ENCODE measurements at regions not wholly inside any gene's neighbourhood (a gene's known extent, or its start where the extent isn't known, plus 50 kb on each side); places are given as distances from the start of the nearest gene placed in this dataset.
"Not testable (repeated sequence)": the region's sequence is repeated elsewhere in the genome, so short reads cannot be mapped to it uniquely, and the experiment has no call there.

GRCh38 chr6:137545073-137545472, 50.9 kb upstream of the OLIG3 start:
- DNase-seq (ENCODE audit: low read depth in 4 of 4, low spot score in 2 of 4): no peak

GRCh38 chr6:137547186-137547585, 53.0 kb upstream of the OLIG3 start:
- no peak for DNase-seq (ENCODE audit: low read depth in 4 of 4, low spot score in 2 of 4)

GRCh38 chr6:137547601-137548000, 53.4 kb upstream of the OLIG3 start:
- no peak for DNase-seq (ENCODE audit: low read depth in 4 of 4, low spot score in 2 of 4)

GRCh38 chr6:137549106-137549505, 54.9 kb upstream of the OLIG3 start:
- DNase-seq (ENCODE audit: low read depth in 4 of 4, low spot score in 2 of 4): no peak

- DNase-seq (ENCODE audit: low read depth in 4 of 4, low spot score in 2 of 4): no peak
Measured at GRCh38 chr6:137550535-137550934, 56.3 kb upstream of the OLIG3 start.

GRCh38 chr6:137552146-137552545, 58.0 kb upstream of the OLIG3 start:
- DNase-seq (ENCODE audit: low read depth in 4 of 4, low spot score in 2 of 4): no peak

- DNase-seq (ENCODE audit: low read depth in 4 of 4, low spot score in 2 of 4): no peak
Measured at GRCh38 chr6:137552809-137553208, 58.6 kb upstream of the OLIG3 start.

- DNase-seq (ENCODE audit: low read depth in 4 of 4, low spot score in 2 of 4): not testable (repeated sequence)
Measured at GRCh38 chr6:137559521-137560183, 65.5 kb upstream of the OLIG3 start.

GRCh38 chr6:137560184-137560563, 66.0 kb upstream of the OLIG3 start:
- DNase-seq (ENCODE audit: low read depth in 4 of 4, low spot score in 2 of 4): no peak

GRCh38 chr6:137568067-137568466, 73.9 kb upstream of the OLIG3 start:
- no peak for DNase-seq (ENCODE audit: low read depth in 4 of 4, low spot score in 2 of 4)

GRCh38 chr6:137570393-137570792, 76.2 kb upstream of the OLIG3 start:
- no peak for DNase-seq (ENCODE audit: low read depth in 4 of 4, low spot score in 2 of 4)

- no peak for DNase-seq (ENCODE audit: low read depth in 4 of 4, low spot score in 2 of 4)
Measured at GRCh38 chr6:137571854-137572253, 77.7 kb upstream of the OLIG3 start.

- DNase-seq (ENCODE audit: low read depth in 4 of 4, low spot score in 2 of 4): no peak
Measured at GRCh38 chr6:137573739-137574138, 79.5 kb upstream of the OLIG3 start.

- no peak for DNase-seq (ENCODE audit: low read depth in 4 of 4, low spot score in 2 of 4)
Measured at GRCh38 chr6:137579612-137580011, 85.4 kb upstream of the OLIG3 start.

- no peak for DNase-seq (ENCODE audit: low read depth in 4 of 4, low spot score in 2 of 4)
Measured at GRCh38 chr6:137581019-137581707, 87.0 kb upstream of the OLIG3 start.

- not testable (repeated sequence) for DNase-seq (ENCODE audit: low read depth in 4 of 4, low spot score in 2 of 4)
Measured at GRCh38 chr6:137583519-137583918, 89.3 kb upstream of the OLIG3 start.

- no peak for DNase-seq (ENCODE audit: low read depth in 4 of 4, low spot score in 2 of 4)
Measured at GRCh38 chr6:137588472-137588871, 94.3 kb upstream of the OLIG3 start.

GRCh38 chr6:137589067-137589848, 95.1 kb upstream of the OLIG3 start:
- no peak for DNase-seq (ENCODE audit: low read depth in 4 of 4, low spot score in 2 of 4)

GRCh38 chr6:137590684-137591083, 96.5 kb upstream of the OLIG3 start:
- DNase-seq (ENCODE audit: low read depth in 4 of 4, low spot score in 2 of 4): no peak

- no peak for DNase-seq (ENCODE audit: low read depth in 4 of 4, low spot score in 2 of 4)
Measured at GRCh38 chr6:137601471-137601870, 107.3 kb upstream of the OLIG3 start.

GRCh38 chr6:137602313-137603197, 108.4 kb upstream of the OLIG3 start:
- DNase-seq (ENCODE audit: low read depth in 4 of 4, low spot score in 2 of 4): no peak

Measured in left renal cortex interstitium (tissue), 4 donors.